GM12872 (cell line): ENCODE measurements at regions not wholly inside any gene's neighbourhood (a gene's known extent, or its start where the extent isn't known, plus 50 kb on each side); places are given as distances from the start of the nearest gene placed in this dataset.

Experiments used
- TF ChIP-seq, protein P1 (sequence below): IDR thresholded peaks from 3 replicates; pipeline ENCODE4 v1.5.1; 2011; ENCODE audit warnings: low read depth, mild to moderate bottlenecking, low read length, moderate library complexity; ENCODE audit not compliant: insufficient read depth

DNA sequence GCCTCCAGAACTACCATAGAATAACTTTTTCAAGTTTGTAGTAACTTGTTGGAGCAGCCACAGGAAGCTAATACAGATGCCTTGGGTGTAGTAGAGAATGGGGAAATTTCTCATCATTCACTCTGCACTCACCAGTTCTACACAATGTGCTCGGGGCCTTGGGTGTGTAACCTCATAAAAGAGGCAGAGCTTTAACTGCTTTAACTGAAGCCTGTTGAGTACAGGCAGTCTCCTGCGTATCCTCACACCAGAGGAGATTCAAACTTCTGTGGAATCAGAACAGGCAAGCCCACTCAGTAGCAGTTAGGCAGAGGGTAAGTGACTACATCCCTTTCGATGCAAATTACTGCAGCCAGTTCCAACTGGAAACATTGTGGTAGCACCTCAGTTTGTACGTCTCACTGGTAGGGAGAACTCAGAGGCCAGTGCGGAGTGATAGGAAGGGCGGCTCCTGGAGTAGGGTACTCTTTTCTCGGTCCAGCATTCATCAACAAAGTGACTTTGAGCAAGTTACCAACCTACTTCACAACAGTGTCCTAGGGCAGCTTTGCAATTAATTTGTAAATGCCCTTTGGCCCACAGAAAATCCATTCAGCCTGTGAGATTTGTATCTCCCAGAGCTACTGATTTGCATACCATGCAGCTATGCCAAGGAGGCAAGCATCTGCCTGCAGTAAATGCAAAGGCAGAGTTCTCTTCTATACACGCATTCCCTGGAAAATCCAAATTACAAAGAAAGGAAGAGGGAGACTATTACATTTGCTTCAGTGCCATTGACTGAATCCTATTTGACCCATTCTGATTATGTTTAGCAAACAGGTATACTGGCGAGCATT lies 904.3 kb downstream of the DIAPH3 start:
- TF ChIP-seq, protein P1, sequence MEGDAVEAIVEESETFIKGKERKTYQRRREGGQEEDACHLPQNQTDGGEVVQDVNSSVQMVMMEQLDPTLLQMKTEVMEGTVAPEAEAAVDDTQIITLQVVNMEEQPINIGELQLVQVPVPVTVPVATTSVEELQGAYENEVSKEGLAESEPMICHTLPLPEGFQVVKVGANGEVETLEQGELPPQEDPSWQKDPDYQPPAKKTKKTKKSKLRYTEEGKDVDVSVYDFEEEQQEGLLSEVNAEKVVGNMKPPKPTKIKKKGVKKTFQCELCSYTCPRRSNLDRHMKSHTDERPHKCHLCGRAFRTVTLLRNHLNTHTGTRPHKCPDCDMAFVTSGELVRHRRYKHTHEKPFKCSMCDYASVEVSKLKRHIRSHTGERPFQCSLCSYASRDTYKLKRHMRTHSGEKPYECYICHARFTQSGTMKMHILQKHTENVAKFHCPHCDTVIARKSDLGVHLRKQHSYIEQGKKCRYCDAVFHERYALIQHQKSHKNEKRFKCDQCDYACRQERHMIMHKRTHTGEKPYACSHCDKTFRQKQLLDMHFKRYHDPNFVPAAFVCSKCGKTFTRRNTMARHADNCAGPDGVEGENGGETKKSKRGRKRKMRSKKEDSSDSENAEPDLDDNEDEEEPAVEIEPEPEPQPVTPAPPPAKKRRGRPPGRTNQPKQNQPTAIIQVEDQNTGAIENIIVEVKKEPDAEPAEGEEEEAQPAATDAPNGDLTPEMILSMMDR, result no peak

GRCh38 chr13:59261928-59262488 lies 901.7 kb downstream of the DIAPH3 start:
- TF ChIP-seq, protein P1, result peak; percentile 36; the same call in 2 of the 3 replicates

GRCh38 chr13:59263531-59263930 lies 900.2 kb downstream of the DIAPH3 start:
- TF ChIP-seq, protein P1, result no peak

DNA sequence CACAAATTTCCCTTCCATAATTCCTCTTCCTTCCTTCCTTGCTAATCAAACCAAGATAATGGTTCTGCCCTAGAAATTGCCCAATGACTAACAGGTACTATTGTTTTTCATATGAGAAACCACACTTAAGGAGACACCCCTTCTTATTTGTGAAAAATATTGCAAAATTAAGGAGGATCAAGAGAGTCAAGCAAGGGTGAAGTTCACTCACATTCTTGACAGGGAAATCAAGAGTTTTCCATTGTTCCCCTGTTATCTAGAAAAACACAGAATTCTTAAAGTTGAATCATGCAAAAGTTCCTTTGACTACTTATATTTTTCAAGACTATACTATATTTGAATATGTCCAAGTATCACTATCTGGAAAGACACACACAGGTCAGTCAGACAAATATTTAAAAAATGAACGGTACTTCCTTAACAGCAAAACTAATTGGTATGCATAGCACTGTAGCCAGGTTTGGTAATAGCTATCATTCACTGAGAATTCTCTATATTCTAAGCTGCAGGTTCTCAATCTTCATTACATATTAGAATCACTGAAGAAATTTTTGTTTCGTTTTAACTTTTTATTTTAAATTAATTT lies 897.2 kb downstream of the DIAPH3 start:
- TF ChIP-seq, protein P1, result no peak

- TF ChIP-seq, protein P1, result no peak
These were observed 894.3 kb downstream of the DIAPH3 start for GRCh38 chr13:59269476-59269875.

DNA sequence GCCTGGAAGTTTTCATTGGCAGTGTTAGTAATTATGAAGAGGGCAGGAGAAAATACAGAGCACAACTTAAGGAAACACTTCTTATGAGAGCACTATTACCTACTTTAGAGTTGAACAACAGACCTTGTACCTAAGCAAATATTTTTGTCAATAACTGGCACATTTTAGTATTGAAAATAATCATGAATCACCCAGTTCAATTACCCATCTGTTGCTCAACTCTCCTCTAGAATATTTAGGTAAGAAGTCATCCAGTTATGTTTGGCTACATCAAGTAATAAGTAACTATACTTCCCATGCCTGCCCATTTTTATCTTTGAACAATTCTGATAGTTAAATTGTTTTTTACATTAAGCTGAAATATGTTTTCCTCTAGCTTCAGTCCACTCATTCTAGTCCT lies 893.4 kb downstream of the DIAPH3 start:
- TF ChIP-seq, protein P1, result no peak

DNA sequence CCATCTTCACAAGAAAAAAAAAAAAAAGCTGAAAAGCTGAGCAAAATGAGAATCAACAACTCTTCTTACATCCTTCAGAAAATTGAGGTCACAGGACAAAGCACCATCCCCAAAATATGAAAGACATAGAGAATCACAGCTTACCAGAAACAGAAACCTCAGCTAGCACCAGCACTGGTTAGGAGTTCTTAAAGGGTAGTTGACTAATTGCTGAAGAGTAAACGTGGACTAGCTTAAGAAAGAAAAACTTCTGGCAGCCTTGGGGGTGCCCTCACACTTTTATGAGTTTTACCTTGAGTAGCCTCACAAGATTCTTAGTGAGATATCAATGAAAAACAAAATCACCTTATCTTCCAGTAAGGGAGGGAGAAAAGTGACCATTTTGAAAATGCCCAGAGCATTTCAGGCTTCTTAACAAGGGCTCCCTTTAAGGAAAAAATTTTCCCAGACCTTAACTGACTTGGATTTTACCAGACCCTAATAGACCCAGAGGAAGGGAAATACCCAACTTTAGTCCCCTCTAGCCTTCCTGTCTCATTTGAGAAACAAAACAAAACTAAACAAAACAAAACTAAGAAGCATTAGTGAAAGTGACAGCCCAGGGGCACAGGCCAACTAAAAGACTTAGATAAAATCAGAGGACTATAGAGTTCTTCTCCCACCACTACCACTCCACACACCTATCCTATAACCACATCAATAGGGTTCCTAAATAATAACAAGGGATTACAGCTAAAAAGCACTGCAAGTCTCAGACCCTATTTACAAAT lies 888.6 kb downstream of the DIAPH3 start:
- TF ChIP-seq, protein P1, result no peak
